Fibroblast of mammary gland (primary cell): ENCODE measurements at regions not wholly inside any gene's neighbourhood (a gene's known extent, or its start where the extent isn't known, plus 50 kb on each side); places are given as distances from the start of the nearest gene placed in this dataset.

Experiments used
- DNase-seq: peaks from one replicate; pipeline ENCODE4 v3.0.0-alpha.2; 2010; ENCODE audit warnings: low read depth
- H3K4me3 ChIP-seq: 2 replicates; pipeline ENCODE4 v1.5.1; 2011; ENCODE audit warnings: low read depth, mild to moderate bottlenecking, low read length, moderate library complexity; ENCODE audit not compliant: control insufficient read depth
- CTCF ChIP-seq: conservative IDR thresholded peaks from 2 replicates; pipeline ENCODE4 v1.5.1; 2011; ENCODE audit warnings: low read depth, low read length, inconsistent platforms; ENCODE audit not compliant: control insufficient read depth, insufficient read depth

GRCh38 chr11:90836031-90836430, 613.2 kb upstream of the CHORDC1 start:
- TF ChIP-seq CTCF, result no peak
- DNase-seq, result no peak
- H3K4me3 ChIP-seq, result no peak overlapping the region

DNA sequence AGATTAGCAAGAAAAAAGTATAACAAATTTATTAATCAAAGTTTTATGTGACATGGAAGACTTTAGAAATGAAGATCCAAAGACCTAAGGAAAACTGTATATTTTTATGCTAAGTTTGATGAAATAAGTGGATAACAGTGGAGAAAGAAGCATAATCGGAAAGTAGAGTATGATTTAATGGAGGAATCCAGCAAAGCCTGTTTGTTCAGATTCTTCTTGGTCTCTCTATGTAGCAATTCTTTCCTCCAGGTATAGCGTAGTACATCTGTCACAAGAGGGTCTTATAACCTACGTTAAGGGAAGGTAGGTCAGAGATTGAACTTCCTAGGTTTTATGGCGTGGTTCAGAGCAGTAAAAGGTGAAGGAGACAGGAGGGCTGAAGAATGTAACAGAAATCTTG, 600.6 kb upstream of the CHORDC1 start:
- H3K4me3 ChIP-seq, result no peak overlapping the region
- TF ChIP-seq CTCF, result no peak
- no peak for DNase-seq

DNA sequence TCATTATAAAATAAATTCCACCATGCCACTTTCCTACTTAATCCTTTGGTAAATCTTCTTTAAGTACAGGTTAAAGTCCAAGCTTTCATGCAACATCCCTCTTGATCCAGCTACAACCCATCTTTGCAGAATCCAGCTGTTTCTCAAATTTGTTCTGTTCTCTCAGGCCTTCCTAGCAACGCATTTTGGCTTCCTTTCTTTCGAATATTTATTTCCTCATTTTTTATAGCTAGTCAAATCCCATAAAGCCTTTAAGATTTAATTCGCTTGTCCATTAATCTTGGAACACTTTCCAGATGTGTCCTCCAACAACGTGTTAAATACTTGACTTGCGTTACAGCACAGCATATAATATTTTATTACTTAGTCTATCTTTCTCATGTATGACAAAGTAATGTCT, 600.1 kb upstream of the CHORDC1 start:
- no peak for TF ChIP-seq CTCF
- DNase-seq, result no peak
- no peak overlapping the region for H3K4me3 ChIP-seq

DNA sequence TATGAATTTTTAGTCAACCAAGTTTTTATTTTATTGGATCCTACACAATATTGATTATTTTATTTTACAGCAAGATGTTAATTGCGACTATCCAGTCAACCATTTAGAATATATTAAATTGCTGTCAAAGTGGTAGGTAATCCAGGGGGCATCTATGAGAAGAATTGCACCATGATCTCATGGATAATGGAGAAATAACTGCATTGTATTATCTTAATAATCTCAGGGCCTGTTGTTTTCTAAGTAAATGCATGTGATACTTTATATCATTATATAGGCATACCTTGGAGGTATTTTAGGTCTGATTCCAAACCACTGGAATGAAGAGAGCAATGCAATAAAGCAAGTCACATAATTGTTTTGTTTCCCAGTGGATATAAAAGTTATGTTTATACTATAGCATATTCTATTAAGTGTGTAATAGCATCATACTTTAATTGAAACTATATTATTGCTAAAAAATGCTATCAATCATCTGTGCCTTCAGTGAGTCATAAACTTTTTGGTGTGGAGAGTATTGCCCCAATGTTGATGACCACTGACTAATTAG, 595.4 kb upstream of the CHORDC1 start:
- no peak for DNase-seq
- no peak overlapping the region for H3K4me3 ChIP-seq
- TF ChIP-seq CTCF, result no peak

DNA sequence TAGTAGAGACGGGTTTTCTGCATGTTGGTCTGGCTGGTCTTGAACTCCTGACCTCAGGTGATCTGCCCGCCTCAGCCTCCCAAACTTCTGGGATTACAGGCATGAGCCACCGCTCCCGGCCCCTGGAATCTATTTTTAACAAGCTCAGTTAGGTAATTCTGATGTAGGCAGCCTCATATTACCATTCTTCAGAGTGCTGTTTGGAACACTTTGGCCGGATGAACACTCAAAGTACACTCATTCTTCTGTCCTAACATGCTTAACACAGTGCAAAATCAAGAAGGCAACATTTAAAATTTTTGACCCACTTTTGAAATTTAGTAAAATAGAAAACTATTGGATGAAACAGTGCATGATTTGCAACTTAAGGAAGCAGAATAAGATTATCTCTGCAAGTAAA, 586.7 kb upstream of the CHORDC1 start:
- TF ChIP-seq CTCF, result no peak
- no peak overlapping the region for H3K4me3 ChIP-seq
- DNase-seq, result no peak

DNA sequence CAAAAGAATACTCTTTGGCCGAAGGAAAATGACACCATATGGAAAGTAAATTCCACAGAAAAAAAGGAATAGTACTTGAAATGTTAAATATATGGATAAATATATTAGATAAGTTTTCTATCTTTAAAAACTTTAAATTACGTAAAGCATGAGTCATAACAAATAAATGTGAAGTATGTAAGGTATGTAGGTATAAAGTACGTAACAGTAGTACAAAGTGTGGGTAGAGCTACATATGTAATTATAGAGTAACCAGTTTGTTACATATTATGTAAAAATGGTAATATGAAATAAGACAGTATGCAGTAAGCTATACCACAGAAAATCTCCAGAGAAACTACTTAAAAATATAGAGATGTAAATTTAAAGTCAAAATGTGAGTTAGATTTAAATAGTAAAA, 582.3 kb upstream of the CHORDC1 start:
- DNase-seq, result no peak
- no peak overlapping the region for H3K4me3 ChIP-seq

More for the DNA sequence above, 582.3 kb upstream of the CHORDC1 start:
- no peak for TF ChIP-seq CTCF
